ENCODE measurements at regions not wholly inside any gene's neighbourhood (a gene's known extent, or its start where the extent isn't known, plus 50 kb on each side); places are given as distances from the start of the nearest gene placed in this dataset.

- BruUV-seq (replicated peaks), result no TSS peak
- DNase-seq (ENCODE audit: low spot score), result no peak
- Histone ChIP-seq H3K4me2 (ENCODE audit: low read length) (no peak overlapping the region), H2AFZ (ENCODE audit: low read length) (no peak overlapping the region), H3K9me2 (ENCODE audit: insufficient read depth, low read length) (no peaks in the 10 kb centered on the region), H3K9me3 (ENCODE audit: low read length) (no peaks in the 10 kb centered on the region), H3K79me2 (ENCODE audit: insufficient read depth, low read depth, low read length) (no peaks in the 10 kb centered on the region), H4K20me1 (ENCODE audit: insufficient read depth, low read length) (no peaks in the 10 kb centered on the region), H3K4me3 (ENCODE audit: low read depth, low read length, poor library complexity, severe bottlenecking) (no peak overlapping the region), H3K4me1 (ENCODE audit: insufficient read depth, low read length, poor library complexity, severe bottlenecking) (no peaks in the 10 kb centered on the region), H3K36me3 (ENCODE audit: insufficient read depth, low read length) (no peaks in the 10 kb centered on the region), H3K27ac (ENCODE audit: low read depth, low read length, poor library complexity, severe bottlenecking) (no peak overlapping the region)
- TF ChIP-seq CTCF (conservative IDR thresholded peaks at IDR 0.05; ENCODE audit: low read length), result no peak
- TF ChIP-seq EZH2phosphoT487 (IDR thresholded peaks at IDR 0.05; ENCODE audit: borderline replicate concordance, low read depth, low read length), result no peak
- ChIA-PET POLR2A (no interaction called here), CTCF (ENCODE audit: unreplicated experiment) (no interaction called here)
- intact Hi-C loops (cut with micrococcal nuclease; ENCODE audit: unreplicated experiment), result no loop called here
These were observed 514.7 kb downstream of the CENPC start for GRCh38 chr4:67030636-67031035.

GRCh38 chr4:67020438-67020797 is 524.9 kb downstream of the CENPC start:
- Histone ChIP-seq H3K9me2 (ENCODE audit: insufficient read depth, low read length) (no peaks in the 10 kb centered on the region), H3K4me1 (ENCODE audit: insufficient read depth, low read length, poor library complexity, severe bottlenecking) (no peaks in the 10 kb centered on the region), H3K9me3 (ENCODE audit: low read length) (no peaks in the 10 kb centered on the region), H4K20me1 (ENCODE audit: insufficient read depth, low read length) (no peaks in the 10 kb centered on the region), H3K36me3 (ENCODE audit: insufficient read depth, low read length) (no peaks in the 10 kb centered on the region), H2AFZ (ENCODE audit: low read length) (no peak overlapping the region), H3K4me2 (ENCODE audit: low read length) (no peak overlapping the region), H3K79me2 (ENCODE audit: insufficient read depth, low read depth, low read length) (no peaks in the 10 kb centered on the region), H3K27ac (ENCODE audit: low read depth, low read length, poor library complexity, severe bottlenecking) (no peak overlapping the region), H3K4me3 (ENCODE audit: low read depth, low read length, poor library complexity, severe bottlenecking) (no peak overlapping the region)
- ChIA-PET CTCF (ENCODE audit: unreplicated experiment) (no interaction called here), POLR2A (interaction anchor here (1.2 kb wide), 1 partner anchor 36 kb away, joined by 3 read pairs; no protein-coding TSS in a partner anchor)
- intact Hi-C loops (cut with micrococcal nuclease; ENCODE audit: unreplicated experiment), result no loop called here
- no peak for DNase-seq (ENCODE audit: low spot score)
- no peak for TF ChIP-seq EZH2phosphoT487 (IDR thresholded peaks at IDR 0.05; ENCODE audit: borderline replicate concordance, low read depth, low read length)
- no peak for TF ChIP-seq CTCF (conservative IDR thresholded peaks at IDR 0.05; ENCODE audit: low read length)
- no TSS peak for BruUV-seq (replicated peaks)

GRCh38 chr4:67019686-67020437 is 525.4 kb downstream of the CENPC start:
- Histone ChIP-seq H3K36me3 (ENCODE audit: insufficient read depth, low read length) (no peaks in the 10 kb centered on the region), H3K9me3 (ENCODE audit: low read length) (no peaks in the 10 kb centered on the region), H3K79me2 (ENCODE audit: insufficient read depth, low read depth, low read length) (no peaks in the 10 kb centered on the region), H3K4me2 (ENCODE audit: low read length) (no peak overlapping the region), H2AFZ (ENCODE audit: low read length) (no peak overlapping the region), H4K20me1 (ENCODE audit: insufficient read depth, low read length) (no peaks in the 10 kb centered on the region), H3K4me1 (ENCODE audit: insufficient read depth, low read length, poor library complexity, severe bottlenecking) (no peaks in the 10 kb centered on the region), H3K4me3 (ENCODE audit: low read depth, low read length, poor library complexity, severe bottlenecking) (no peak overlapping the region), H3K9me2 (ENCODE audit: insufficient read depth, low read length) (no peaks in the 10 kb centered on the region), H3K27ac (ENCODE audit: low read depth, low read length, poor library complexity, severe bottlenecking) (no peak overlapping the region)
- intact Hi-C loops (cut with micrococcal nuclease; ENCODE audit: unreplicated experiment), result no loop called here
- BruUV-seq (replicated peaks), result no TSS peak
- no peak for DNase-seq (ENCODE audit: low spot score)
- CTCF ChIA-PET (ENCODE audit: unreplicated experiment), result no interaction called here
- POLR2A ChIA-PET, result no interaction called here
- TF ChIP-seq EZH2phosphoT487 (IDR thresholded peaks at IDR 0.05; ENCODE audit: borderline replicate concordance, low read depth, low read length) (no peak), CTCF (conservative IDR thresholded peaks at IDR 0.05; ENCODE audit: low read length) (no peak)

Measured in OCI-LY7 (cell line).